IgD-negative memory B cell (primary cell): ENCODE measurements at regions not wholly inside any gene's neighbourhood (a gene's known extent, or its start where the extent isn't known, plus 50 kb on each side); places are given as distances from the start of the nearest gene placed in this dataset.

ENCODE experiments used
- H3K27ac Mint-ChIP-seq, 3 donors: one replicate each; pipeline ENCODE4 v1.8.0; 2020 to 2022; ENCODE audit warnings: mild to moderate bottlenecking in 3 of 3, mixed read lengths in 3 of 3, moderate library complexity in 1 of 3
- H3K27me3 Mint-ChIP-seq: one replicate; pipeline ENCODE4 v1.8.0; 2021; ENCODE audit warnings: mixed read lengths
- H3K36me3 Mint-ChIP-seq: one replicate; pipeline ENCODE4 v1.8.0; 2020; ENCODE audit warnings: mild to moderate bottlenecking, mixed read lengths
- H3K4me1 Mint-ChIP-seq, 3 donors: one replicate each; pipeline ENCODE4 v1.8.0; 2020 to 2022; ENCODE audit warnings: mixed read lengths in 3 of 3, mild to moderate bottlenecking in 1 of 3
- H3K4me3 Mint-ChIP-seq, 4 donors: one replicate each; pipeline ENCODE4 v1.8.0; 2020 to 2022; ENCODE audit warnings: mild to moderate bottlenecking in 4 of 4, mixed read lengths in 4 of 4, moderate library complexity in 3 of 4
- H3K9me3 Mint-ChIP-seq, 3 donors: one replicate each; pipeline ENCODE4 v1.8.0; 2020 to 2021; ENCODE audit warnings: mixed read lengths in 3 of 3, mild to moderate bottlenecking in 1 of 3

DNA sequence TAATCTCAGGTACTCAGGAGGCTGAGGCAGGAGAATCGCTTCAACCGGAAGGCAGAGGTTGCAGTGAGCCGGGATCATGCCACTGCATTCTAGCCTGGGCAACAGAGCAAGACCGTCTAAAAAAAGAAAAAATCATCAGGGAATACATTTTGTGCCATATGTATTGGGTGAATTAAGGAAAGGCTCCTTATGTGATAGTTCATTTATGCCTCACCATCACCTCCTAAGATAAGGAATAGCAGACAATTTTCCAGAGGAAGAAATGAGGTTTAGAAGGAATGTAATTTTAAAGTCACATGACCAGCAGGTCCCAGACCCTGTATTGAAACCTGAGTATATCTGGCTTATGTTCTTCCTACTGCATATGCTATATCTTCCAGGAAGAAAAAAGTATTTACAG, 93.9 kb upstream of the FOXC1 start:
- Mint-ChIP-seq H3K27ac (no peak overlapping the region), H3K36me3 (no peaks in the 10 kb centered on the region)

DNA sequence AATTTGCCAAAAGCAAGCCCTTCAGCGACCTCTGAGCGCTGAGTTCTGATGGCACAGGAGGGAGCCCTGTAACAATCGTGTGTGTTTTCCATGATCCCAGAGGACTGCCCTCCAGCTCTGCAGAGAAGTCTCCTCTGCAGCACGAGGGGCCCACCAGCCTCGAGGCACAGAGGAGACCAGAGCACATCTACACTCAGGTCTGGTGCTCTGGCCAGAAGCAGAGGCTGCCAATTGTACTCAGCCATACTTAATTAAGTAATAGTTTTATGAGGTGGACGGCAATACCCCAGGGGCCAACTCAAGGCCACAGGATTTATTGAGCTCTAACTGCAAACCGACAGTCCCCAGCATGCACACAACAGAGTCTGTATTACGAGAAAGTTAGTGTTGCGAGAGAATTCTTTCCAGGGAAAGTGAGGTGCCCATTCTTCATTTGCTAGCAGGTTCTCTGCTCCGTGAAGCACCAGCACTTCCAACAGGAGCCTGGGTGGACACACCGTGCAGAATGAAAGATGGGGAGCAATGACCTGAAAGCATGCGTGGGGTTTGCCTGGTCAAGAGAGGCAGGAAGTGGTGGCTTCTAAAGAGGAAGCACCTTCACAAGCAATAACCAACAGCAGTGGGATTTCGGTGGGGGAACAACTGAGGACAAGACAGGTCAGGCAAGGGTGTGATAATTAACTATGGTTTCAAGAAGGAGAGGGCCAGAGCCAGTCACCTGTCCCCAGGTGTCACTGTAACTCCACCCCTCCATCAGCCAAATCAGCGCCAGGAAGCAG, 92.8 kb upstream of the FOXC1 start:
- Mint-ChIP-seq H3K27ac (peak overlapping the region in 1 of 3 donors; percentile 65), H3K4me3 (no peak overlapping the region), H3K27me3 (peaks cover 16% of the 10 kb centered on the region), H3K4me1 (no peaks in the 10 kb centered on the region), H3K36me3 (no peaks in the 10 kb centered on the region), H3K9me3 (peaks cover 0 to 4% (median 3%) of the 10 kb centered on the region in 3 donors)

More for the DNA sequence above, 93.9 kb upstream of the FOXC1 start:
- H3K27me3 Mint-ChIP-seq: peaks cover 9% of the 10 kb centered on the region
- no peak overlapping the region for H3K4me3 Mint-ChIP-seq
- peaks cover 0 to 4% (median 3%) of the 10 kb centered on the region in 3 donors for H3K9me3 Mint-ChIP-seq
- H3K4me1 Mint-ChIP-seq: no peaks in the 10 kb centered on the region

DNA sequence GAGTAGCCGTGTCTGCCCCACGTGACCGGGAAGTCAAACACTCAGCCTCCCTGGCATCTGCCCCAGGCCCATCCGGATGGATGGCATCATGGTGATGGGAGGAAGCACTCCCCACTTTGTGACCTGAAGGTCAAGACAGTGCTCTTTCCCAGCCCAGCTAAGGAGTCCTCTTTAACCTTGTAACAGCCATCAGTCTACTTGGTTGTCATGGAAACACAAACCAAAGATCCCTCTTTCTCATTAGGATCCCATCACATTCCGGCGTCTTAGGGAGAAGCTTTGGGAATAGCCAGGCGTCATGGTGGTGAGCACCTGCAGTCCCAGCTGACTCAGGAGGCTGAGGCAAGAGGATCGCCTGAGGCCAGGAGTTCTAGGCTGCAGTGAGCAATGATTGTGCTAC, 90.9 kb upstream of the FOXC1 start:
- H3K9me3 Mint-ChIP-seq: peaks cover 0 to 4% (median 3%) of the 10 kb centered on the region in 3 donors
- no peaks in the 10 kb centered on the region for H3K4me1 Mint-ChIP-seq
- H3K27ac Mint-ChIP-seq: no peak overlapping the region
- H3K4me3 Mint-ChIP-seq: no peak overlapping the region
- no peaks in the 10 kb centered on the region for H3K36me3 Mint-ChIP-seq
- H3K27me3 Mint-ChIP-seq: peaks cover 23% of the 10 kb centered on the region

DNA sequence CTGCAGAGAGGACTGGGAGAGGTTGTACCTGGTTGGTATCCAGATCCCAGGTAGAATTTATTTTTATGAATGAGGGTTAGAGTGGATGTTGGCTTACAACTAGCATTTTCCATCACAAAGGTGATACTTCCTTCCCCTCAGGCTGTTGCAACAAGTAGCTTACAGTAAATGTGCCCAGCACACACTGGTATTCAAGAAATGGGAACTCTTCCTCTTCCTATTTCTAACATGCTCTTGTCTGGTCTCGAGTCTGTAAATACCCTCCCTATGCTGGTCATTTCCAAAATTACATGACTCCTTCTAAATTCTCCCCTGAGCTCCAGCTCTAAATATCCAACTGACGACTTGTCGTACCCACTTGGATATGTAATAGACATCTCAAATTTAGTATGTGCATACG, 90.1 kb upstream of the FOXC1 start:
- Mint-ChIP-seq H3K36me3 (no peaks in the 10 kb centered on the region), H3K27ac (peak overlapping the region in 1 of 3 donors; percentile 73), H3K4me1 (peaks cover 0 to 3% (median 0%) of the 10 kb centered on the region in 3 donors), H3K4me3 (no peak overlapping the region), H3K9me3 (peaks cover 0 to 4% (median 3%) of the 10 kb centered on the region in 3 donors), H3K27me3 (peaks cover 29% of the 10 kb centered on the region)

DNA sequence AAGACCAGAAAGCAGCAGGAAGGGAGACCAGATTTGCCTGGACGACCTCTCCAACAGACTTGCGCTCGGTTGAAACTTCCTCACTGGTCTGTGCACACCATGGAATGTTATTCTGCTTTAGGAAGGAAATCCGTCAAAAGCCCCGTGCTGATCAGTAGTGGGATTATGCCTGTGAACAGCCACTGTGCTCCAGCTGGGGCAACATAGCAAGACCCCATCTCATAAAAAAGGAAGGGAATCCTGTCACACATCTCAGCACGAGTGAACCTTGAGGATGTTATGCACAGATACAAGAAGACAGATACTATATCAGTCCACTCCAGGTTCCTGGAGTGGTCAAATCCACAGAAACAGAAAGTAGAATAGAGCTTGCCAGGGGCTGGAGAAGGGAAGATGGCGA, 86.9 kb upstream of the FOXC1 start:
- Mint-ChIP-seq H3K9me3 (peaks cover 0 to 4% (median 3%) of the 10 kb centered on the region in 3 donors), H3K27me3 (peaks cover 26% of the 10 kb centered on the region)

DNA sequence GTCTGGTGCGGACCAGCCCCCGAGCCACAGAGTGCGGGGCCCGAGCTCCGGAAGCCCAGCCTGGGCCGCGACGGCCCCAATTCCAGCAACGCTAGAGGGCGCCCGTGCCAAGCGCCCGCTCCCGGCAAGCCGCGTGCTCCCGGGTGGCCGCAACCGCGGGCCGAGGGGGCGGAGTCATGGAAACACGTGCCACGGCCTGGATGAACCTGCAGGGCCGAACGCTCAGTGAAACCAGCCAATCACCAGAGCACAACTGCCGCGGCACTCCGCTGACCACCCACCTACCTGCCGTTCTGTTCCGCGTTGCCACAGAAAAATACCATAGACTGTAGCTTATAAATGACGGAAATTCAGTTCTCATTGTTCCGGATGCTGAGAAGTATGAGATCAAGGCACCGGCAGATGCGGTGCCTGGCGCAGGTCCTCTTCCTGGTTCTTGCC, 85.7 kb upstream of the FOXC1 start:
- Mint-ChIP-seq H3K27ac (no peak overlapping the region), H3K27me3 (peaks cover 26% of the 10 kb centered on the region), H3K4me1 (peaks cover 0 to 9% (median 0%) of the 10 kb centered on the region in 3 donors), H3K9me3 (peaks cover 0 to 4% (median 3%) of the 10 kb centered on the region in 3 donors), H3K4me3 (peak overlapping the region in 3 of 4 donors; percentile 30 to 67 (median 41)), H3K36me3 (no peaks in the 10 kb centered on the region)

More for the DNA sequence above, 86.9 kb upstream of the FOXC1 start:
- H3K4me3 Mint-ChIP-seq: no peak overlapping the region
- H3K27ac Mint-ChIP-seq: no peak overlapping the region
- H3K36me3 Mint-ChIP-seq: no peaks in the 10 kb centered on the region
- peaks cover 0 to 9% (median 0%) of the 10 kb centered on the region in 3 donors for H3K4me1 Mint-ChIP-seq

DNA sequence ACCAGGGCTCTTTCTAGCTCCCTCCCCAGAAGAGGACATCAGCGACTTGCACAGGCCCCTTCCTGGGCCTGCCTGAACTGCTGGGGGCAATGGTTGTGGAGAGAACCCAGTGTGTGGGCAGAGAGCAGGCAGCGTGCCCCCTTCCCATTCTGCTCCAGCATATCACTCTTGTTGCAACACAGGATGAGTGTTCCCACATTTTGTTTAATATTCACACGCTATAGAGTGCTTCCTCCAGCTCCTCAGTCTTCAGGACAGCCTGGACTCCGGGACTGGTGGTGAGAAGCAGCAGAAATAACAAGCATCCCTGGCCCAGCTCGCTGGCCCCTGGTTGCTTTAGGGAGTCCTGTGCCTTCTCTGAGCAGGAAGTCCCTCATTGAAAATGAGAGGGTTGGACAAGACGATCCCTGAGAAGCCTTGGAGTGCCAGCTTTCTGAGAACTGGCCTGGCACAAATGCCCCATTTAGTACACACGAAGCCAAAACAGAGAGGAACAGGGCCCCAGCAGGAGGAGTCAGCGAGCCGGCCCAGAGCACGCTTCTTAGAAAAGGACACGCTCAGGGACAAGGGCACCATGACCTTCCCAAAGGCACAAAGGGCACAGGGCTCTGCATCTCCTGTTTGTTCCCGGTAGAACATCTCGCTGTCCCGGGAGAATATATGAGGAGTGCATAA, 84.2 kb upstream of the FOXC1 start:
- peaks cover 2% of the 10 kb centered on the region for H3K36me3 Mint-ChIP-seq
- peaks cover 0 to 9% (median 0%) of the 10 kb centered on the region in 3 donors for H3K4me1 Mint-ChIP-seq
- no peak overlapping the region for H3K4me3 Mint-ChIP-seq
- peaks cover 25% of the 10 kb centered on the region for H3K27me3 Mint-ChIP-seq
- H3K27ac Mint-ChIP-seq: no peak overlapping the region
- H3K9me3 Mint-ChIP-seq: no peaks in the 10 kb centered on the region

DNA sequence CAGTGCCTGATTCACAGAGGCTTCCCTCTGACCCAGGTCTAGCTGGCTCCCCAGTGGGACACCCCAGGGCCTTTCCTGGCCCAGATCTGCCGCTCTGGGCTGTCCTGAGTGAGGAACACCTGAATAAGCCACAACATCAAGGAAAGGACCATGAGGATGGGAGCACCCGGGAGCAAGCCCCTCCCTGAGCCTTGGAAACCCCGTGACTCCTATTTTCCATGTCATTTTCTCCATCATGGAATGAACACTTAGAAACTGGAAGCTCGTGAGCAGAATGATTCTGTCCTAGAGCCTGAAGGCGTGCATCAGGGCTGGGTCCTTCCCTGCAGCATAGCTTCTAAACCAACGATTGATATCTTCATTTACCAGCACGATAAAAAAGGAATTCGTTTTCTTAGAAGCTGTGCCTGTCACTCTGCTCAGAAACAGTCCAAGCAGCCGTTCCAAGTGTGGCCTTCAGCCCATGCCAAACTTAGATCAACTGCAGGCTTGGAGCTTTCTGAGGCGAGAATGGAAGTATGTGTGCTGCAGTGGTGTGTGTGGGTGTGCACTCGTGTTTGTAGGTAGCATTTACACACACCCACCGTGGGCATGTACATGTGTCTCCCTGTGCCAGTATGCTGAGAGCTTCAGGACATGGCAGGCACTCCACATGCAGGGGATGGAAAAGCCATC, 83.2 kb upstream of the FOXC1 start:
- no peak overlapping the region for H3K4me3 Mint-ChIP-seq
- peaks cover 22% of the 10 kb centered on the region for H3K27me3 Mint-ChIP-seq
- H3K4me1 Mint-ChIP-seq: peaks cover 0 to 9% (median 0%) of the 10 kb centered on the region in 3 donors
- H3K9me3 Mint-ChIP-seq: no peaks in the 10 kb centered on the region
- H3K36me3 Mint-ChIP-seq: peaks cover 2% of the 10 kb centered on the region
- no peak overlapping the region for H3K27ac Mint-ChIP-seq

DNA sequence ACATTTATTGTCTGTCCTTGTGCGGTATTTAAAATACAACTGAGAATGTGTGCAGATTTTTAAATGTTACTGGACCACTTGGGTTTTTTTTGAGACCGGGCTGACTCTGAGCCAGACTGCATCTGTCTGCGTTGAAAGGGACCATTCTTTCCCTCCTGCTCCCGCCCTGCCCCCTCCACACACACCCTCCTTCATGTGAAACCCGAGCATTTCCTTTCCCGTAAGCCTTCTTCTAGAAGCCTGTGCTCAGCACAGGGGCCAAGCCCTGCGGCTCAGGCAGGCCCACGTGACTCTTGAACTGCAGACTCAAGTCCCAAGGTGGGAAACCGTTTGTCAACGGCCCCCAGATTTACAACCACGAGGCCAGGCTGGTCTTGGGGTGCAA, 82.7 kb upstream of the FOXC1 start:
- Mint-ChIP-seq H3K27me3 (peaks cover 18% of the 10 kb centered on the region), H3K27ac (no peak overlapping the region), H3K36me3 (peaks cover 2% of the 10 kb centered on the region), H3K4me3 (no peak overlapping the region), H3K4me1 (peaks cover 0 to 9% (median 0%) of the 10 kb centered on the region in 3 donors), H3K9me3 (no peaks in the 10 kb centered on the region)

DNA sequence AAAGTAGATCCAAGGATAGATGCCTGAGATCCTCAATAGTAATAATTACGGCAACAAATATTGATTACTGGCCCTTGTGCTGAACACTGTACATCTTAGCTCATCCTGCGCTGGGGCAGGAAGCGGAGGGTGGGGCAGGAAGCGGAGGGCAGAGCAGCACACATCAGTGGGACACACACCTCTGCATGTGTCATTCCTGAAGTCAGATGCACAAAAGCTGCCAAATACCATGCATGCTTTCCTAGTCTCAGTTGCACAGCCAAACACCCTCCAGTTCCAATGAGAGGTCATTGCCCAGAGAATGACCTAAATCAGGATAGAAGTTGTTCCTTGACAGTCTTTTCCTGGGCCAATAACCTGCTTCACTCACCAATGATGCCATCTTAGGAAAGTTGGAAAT, 74.4 kb upstream of the FOXC1 start:
- H3K9me3 Mint-ChIP-seq: peaks cover 0 to 2% (median 0%) of the 10 kb centered on the region in 3 donors
- H3K4me3 Mint-ChIP-seq: no peak overlapping the region
- H3K27me3 Mint-ChIP-seq: peaks cover 4% of the 10 kb centered on the region
- no peaks in the 10 kb centered on the region for H3K36me3 Mint-ChIP-seq
- H3K4me1 Mint-ChIP-seq: no peaks in the 10 kb centered on the region
- H3K27ac Mint-ChIP-seq: no peak overlapping the region

DNA sequence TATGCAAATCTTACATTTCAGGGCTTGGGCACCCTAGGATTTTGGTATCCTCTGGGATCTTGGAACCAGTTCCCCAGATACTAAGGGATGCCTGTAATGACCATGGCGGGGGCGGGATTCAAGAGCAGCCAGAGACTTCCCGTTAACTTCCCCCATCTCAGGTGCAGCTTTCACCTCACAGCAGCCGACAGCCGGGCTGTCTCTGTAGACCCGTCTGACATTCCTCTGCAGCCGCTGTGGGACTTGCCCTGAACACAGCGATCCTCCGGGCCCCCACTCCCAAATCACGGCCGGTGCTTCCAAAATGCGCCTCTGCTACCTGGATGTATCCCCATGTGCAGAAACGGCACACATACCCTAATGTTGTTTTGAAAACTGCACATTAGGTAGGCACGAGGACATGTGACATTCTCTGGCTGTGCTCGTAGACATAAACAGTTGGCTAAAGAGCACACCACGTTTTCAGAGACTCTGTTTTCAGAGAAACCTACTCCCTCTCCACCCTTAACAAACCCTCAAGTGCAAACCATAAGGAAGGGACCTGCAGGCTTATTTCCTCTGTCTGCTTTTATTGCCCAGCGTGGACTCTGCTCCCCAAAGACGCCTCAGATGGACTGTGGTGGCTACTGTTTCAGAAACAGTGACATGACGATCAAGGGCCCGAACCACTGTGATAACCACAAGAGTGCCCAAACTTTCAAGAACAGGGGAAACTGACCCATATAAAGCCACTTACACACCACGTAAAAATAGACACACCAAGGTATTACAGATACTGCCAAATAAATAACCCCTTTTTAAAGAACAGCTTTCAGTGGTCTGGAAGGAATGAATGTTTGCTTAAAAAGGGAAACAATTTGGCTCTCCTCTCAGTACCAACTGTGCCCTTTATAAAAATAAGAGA, 72.9 kb upstream of the FOXC1 start:
- Mint-ChIP-seq H3K4me3 (no peak overlapping the region), H3K27ac (no peak overlapping the region), H3K4me1 (no peaks in the 10 kb centered on the region), H3K9me3 (peaks cover 0 to 2% (median 0%) of the 10 kb centered on the region in 3 donors), H3K36me3 (no peaks in the 10 kb centered on the region), H3K27me3 (peaks cover 1% of the 10 kb centered on the region)

DNA sequence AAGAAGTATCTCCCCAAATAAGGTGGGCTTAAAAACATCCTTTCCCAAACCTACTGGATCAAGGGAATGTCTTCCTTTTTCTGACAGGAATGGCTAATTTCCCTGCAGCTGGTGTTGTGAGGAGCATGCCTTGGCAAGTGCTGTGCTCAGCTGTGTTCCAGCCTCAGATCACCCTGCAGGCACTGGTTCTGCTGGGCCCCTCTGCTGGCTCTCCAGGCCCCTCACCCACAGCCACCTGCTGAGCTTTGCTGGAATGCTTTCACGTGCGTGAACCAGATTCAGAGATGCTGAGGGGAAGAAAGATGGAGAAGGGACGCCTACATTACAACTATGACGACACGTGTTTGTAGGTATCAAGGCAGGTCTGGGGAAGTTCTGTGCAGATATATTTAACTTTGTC, 71.3 kb upstream of the FOXC1 start:
- no peak overlapping the region for H3K4me3 Mint-ChIP-seq
- H3K4me1 Mint-ChIP-seq: no peaks in the 10 kb centered on the region
- H3K27ac Mint-ChIP-seq: no peak overlapping the region
- no peaks in the 10 kb centered on the region for H3K36me3 Mint-ChIP-seq
- H3K27me3 Mint-ChIP-seq: peaks cover 1% of the 10 kb centered on the region
- peaks cover 0 to 2% (median 0%) of the 10 kb centered on the region in 3 donors for H3K9me3 Mint-ChIP-seq

DNA sequence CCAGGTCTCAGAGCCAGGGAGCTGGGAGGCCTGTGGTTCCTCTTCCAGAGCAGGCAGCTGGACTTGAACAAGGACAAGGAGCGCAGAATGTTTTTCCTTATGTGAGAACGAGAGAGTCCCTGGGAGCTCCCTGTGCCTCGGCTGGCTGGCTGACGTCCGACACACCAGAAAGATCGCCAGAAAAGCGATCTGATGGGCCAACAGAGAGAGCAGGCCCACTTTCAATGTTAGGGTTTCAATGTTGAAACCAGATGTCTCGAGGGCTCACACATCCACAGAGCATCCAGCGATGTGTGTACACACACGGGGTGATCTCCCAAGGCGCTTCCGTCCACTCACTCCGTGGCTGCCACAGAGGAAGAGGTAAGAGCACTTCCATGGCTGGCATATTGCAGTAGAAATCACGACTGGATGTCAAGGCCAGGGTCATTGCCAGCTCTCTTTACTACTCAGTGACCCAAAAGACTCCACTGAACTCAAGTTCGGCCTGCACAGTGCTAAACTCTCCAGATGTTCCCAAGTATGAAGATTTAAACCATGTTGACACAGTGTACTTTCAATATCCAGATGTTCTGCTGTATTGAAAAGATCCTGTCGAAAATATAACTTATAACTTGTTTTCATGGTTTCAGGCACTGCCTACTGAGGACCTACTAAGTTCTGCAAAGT, 70.8 kb upstream of the FOXC1 start:
- H3K36me3 Mint-ChIP-seq: no peaks in the 10 kb centered on the region
- no peaks in the 10 kb centered on the region for H3K4me1 Mint-ChIP-seq
- peaks cover 1% of the 10 kb centered on the region for H3K27me3 Mint-ChIP-seq
- no peak overlapping the region for H3K27ac Mint-ChIP-seq
- no peak overlapping the region for H3K4me3 Mint-ChIP-seq
- peaks cover 0 to 2% (median 0%) of the 10 kb centered on the region in 3 donors for H3K9me3 Mint-ChIP-seq
